GM19324 (cell line): ENCODE measurements at regions not wholly inside any gene's neighbourhood (a gene's known extent, or its start where the extent isn't known, plus 50 kb on each side); places are given as distances from the start of the nearest gene placed in this dataset.

ENCODE experiments used
- ATAC-seq: cut with Tn5 transposase; IDR thresholded peaks from one replicate; pipeline ENCODE4 v1.9.1; 2021; ENCODE audit warnings: mild to moderate bottlenecking, moderate library complexity; ENCODE audit not compliant: unreplicated experiment, low FRiP score

- ATAC-seq: no peak
Observed at GRCh38 chr13:78247362-78247761, 328.7 kb upstream of the EDNRB start.

GRCh38 chr13:78241278-78241919 is 322.8 kb upstream of the EDNRB start:
- ATAC-seq: no peak

- ATAC-seq: no peak
Observed at GRCh38 chr13:78239714-78240113, 321.1 kb upstream of the EDNRB start.

GRCh38 chr13:78238911-78239310 is 320.3 kb upstream of the EDNRB start:
- no peak for ATAC-seq

GRCh38 chr13:78228940-78229339 is 310.3 kb upstream of the EDNRB start:
- ATAC-seq: no peak

- ATAC-seq: no peak
Observed at GRCh38 chr13:78228211-78228610, 309.6 kb upstream of the EDNRB start.

- no peak for ATAC-seq
Observed at GRCh38 chr13:78227709-78228108, 309.1 kb upstream of the EDNRB start.

- ATAC-seq: no peak
Observed at GRCh38 chr13:78215458-78216108, 297.0 kb upstream of the EDNRB start.

GRCh38 chr13:78201411-78201810 is 282.8 kb upstream of the EDNRB start:
- ATAC-seq: no peak

- no peak for ATAC-seq
Observed at GRCh38 chr13:78198821-78199220, 280.2 kb upstream of the EDNRB start.

- ATAC-seq: no peak
Observed at GRCh38 chr13:78198419-78198818, 279.8 kb upstream of the EDNRB start.

- ATAC-seq: no peak
Observed at GRCh38 chr13:78197231-78197630, 278.6 kb upstream of the EDNRB start.

- ATAC-seq: no peak
Observed at GRCh38 chr13:78194904-78195639, 276.4 kb upstream of the EDNRB start.

GRCh38 chr13:78193846-78194245 is 275.2 kb upstream of the EDNRB start:
- no peak for ATAC-seq

- ATAC-seq: no peak
Observed at GRCh38 chr13:78192716-78193115, 274.1 kb upstream of the EDNRB start.

GRCh38 chr13:78190296-78190695 is 271.7 kb upstream of the EDNRB start:
- ATAC-seq: no peak

- ATAC-seq: no peak
Observed at GRCh38 chr13:78187781-78188180, 269.1 kb upstream of the EDNRB start.

- no peak for ATAC-seq
Observed at GRCh38 chr13:78185700-78186099, 267.1 kb upstream of the EDNRB start.

GRCh38 chr13:78183732-78184131 is 265.1 kb upstream of the EDNRB start:
- no peak for ATAC-seq

GRCh38 chr13:78182813-78183212 is 264.2 kb upstream of the EDNRB start:
- no peak for ATAC-seq

- no peak for ATAC-seq
Observed at GRCh38 chr13:78177306-78177705, 258.7 kb upstream of the EDNRB start.

- ATAC-seq: no peak
Observed at GRCh38 chr13:78176880-78177279, 258.2 kb upstream of the EDNRB start.
